ENCODE measurements at regions not wholly inside any gene's neighbourhood (a gene's known extent, or its start where the extent isn't known, plus 50 kb on each side); places are given as distances from the start of the nearest gene placed in this dataset.

DNA sequence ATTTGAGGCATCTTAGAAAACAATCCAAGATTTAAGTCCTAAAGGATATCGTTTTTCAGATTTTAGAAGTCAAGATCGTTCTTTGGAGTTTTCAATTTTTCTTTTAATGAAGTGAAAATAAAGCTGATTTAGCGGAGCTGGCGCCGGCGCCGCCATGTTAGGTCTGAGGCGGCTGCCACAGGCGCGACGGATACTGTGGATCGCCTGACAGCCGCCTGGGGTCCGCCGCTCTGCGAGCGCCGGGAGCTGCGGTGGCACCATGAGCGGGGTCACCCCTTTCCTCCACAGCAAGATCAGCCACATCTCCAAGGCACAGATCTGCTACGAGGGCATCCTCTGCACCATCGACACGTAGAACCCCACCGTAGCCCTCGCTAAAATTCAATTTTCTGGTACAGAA, 247.2 kb downstream of the GJA1 start:
- TF ChIP-seq POLR2A (IDR thresholded peaks at IDR 0.05; ENCODE audit: low read depth, low read length) = no peak
- no peak for TF ChIP-seq CREB1 (IDR thresholded peaks at IDR 0.05; ENCODE audit: low read depth)
- TF ChIP-seq TCF7 (IDR thresholded peaks at IDR 0.05; ENCODE audit: borderline replicate concordance) = no peak
- no peak for TF ChIP-seq NFXL1 (IDR thresholded peaks at IDR 0.05; ENCODE audit: borderline replicate concordance)
- no peak for TF ChIP-seq ESRRA (IDR thresholded peaks at IDR 0.05; ENCODE audit: low read length)
- TF ChIP-seq, protein P1, sequence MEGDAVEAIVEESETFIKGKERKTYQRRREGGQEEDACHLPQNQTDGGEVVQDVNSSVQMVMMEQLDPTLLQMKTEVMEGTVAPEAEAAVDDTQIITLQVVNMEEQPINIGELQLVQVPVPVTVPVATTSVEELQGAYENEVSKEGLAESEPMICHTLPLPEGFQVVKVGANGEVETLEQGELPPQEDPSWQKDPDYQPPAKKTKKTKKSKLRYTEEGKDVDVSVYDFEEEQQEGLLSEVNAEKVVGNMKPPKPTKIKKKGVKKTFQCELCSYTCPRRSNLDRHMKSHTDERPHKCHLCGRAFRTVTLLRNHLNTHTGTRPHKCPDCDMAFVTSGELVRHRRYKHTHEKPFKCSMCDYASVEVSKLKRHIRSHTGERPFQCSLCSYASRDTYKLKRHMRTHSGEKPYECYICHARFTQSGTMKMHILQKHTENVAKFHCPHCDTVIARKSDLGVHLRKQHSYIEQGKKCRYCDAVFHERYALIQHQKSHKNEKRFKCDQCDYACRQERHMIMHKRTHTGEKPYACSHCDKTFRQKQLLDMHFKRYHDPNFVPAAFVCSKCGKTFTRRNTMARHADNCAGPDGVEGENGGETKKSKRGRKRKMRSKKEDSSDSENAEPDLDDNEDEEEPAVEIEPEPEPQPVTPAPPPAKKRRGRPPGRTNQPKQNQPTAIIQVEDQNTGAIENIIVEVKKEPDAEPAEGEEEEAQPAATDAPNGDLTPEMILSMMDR (IDR thresholded peaks at IDR 0.05 in 2 of 3, conservative IDR thresholded peaks at IDR 0.05 in 1 of 3; ENCODE audit: control insufficient read depth in 2 of 3, extremely low read depth in 1 of 3, insufficient read depth in 1 of 3, low read depth in 3 of 3, low read length in 3 of 3) = no peak
- no peak for TF ChIP-seq MXI1 (IDR thresholded peaks at IDR 0.05; ENCODE audit: low read depth, low read length)
- no peak for TF ChIP-seq ZNF217 (IDR thresholded peaks at IDR 0.05)
- TF ChIP-seq CEBPB (IDR thresholded peaks at IDR 0.05; ENCODE audit: borderline replicate concordance in 1 of 2, low read depth in 2 of 2, low read length in 2 of 2) = no peak

All from GM12878 (cell line).